ENCODE measurements at regions not wholly inside any gene's neighbourhood (a gene's known extent, or its start where the extent isn't known, plus 50 kb on each side); places are given as distances from the start of the nearest gene placed in this dataset.

- TF ChIP-seq ZNF148 (tag by site-specific recombination; IDR thresholded peaks at IDR 0.05; ENCODE audit: borderline replicate concordance) (no peak), ZNF610 (tag by site-specific recombination; IDR thresholded peaks at IDR 0.05; ENCODE audit: borderline replicate concordance) (no peak), ZIC2 (tag by site-specific recombination; IDR thresholded peaks at IDR 0.05) (no peak), ZNF24 (tag by site-specific recombination; IDR thresholded peaks at IDR 0.05) (no peak; the same call in none of the 2 replicates), ZFP41 (tag by site-specific recombination; IDR thresholded peaks at IDR 0.05; ENCODE audit: borderline replicate concordance) (no peak), ZNF704 (tag by site-specific recombination; IDR thresholded peaks at IDR 0.05) (0 out of 2 replicates have a peak, but pooled peaks have one; percentile 32), RBAK (tag by site-specific recombination; IDR thresholded peaks at IDR 0.05) (peak; percentile 57; the same call in 1 of the 2 replicates), SP2 (tag by site-specific recombination; IDR thresholded peaks at IDR 0.05) (no peak), ZNF26 (tag by site-specific recombination; IDR thresholded peaks at IDR 0.05) (no peak)
Measured at GRCh38 chr7:69412331-69413146, 185.7 kb upstream of the AUTS2 start (continued).

- CTCF ChIA-PET: no interaction called here
- Histone ChIP-seq H3K27ac (ENCODE audit: extremely low read depth, low read depth, low read length) (no peak overlapping the region), H3K4me3 (ENCODE audit: low read depth, low read length) (no peak overlapping the region), H3K9me3 (ENCODE audit: control insufficient read depth, insufficient read depth, low read depth, low read length) (no peaks in the 10 kb centered on the region), H3K36me3 (ENCODE audit: control insufficient read depth in 2 of 2, insufficient read depth in 1 of 2, low read length in 2 of 2) (no peaks in the 10 kb centered on the region), H3K4me1 (ENCODE audit: control insufficient read depth, insufficient read depth, low read length) (no peaks in the 10 kb centered on the region)
- POLR2A ChIA-PET: no interaction called here
- TF ChIP-seq ZNF146 (tag by site-specific recombination; IDR thresholded peaks at IDR 0.05): peak; percentile 89
- 0 out of 2 replicates have a peak, but pooled peaks have one; percentile 47 for TF ChIP-seq ZNF580 (tag by site-specific recombination; IDR thresholded peaks at IDR 0.05)
- no peak for TF ChIP-seq ZNF548 (tag by site-specific recombination; IDR thresholded peaks at IDR 0.05)
Measured at GRCh38 chr7:69414555-69414954, 183.7 kb upstream of the AUTS2 start.

- H3K27ac ChIP-seq (ENCODE audit: extremely low read depth, low read depth, low read length): no peak overlapping the region
- ChIA-PET CTCF (no interaction called here), POLR2A (no interaction called here)
- H3K36me3 ChIP-seq (ENCODE audit: control insufficient read depth in 2 of 2, insufficient read depth in 1 of 2, low read length in 2 of 2): no peaks in the 10 kb centered on the region
- H3K4me3 ChIP-seq (ENCODE audit: low read depth, low read length): no peak overlapping the region
- no peaks in the 10 kb centered on the region for H3K4me1 ChIP-seq (ENCODE audit: control insufficient read depth, insufficient read depth, low read length)
- peak; percentile 59; the same call in 1 of the 2 replicates for TF ChIP-seq GLIS1 (tag by site-specific recombination; IDR thresholded peaks at IDR 0.05)
- TF ChIP-seq ZNF626 (tag by site-specific recombination; IDR thresholded peaks at IDR 0.05): no peak
- H3K9me3 ChIP-seq (ENCODE audit: control insufficient read depth, insufficient read depth, low read depth, low read length): no peaks in the 10 kb centered on the region
Measured at GRCh38 chr7:69418869-69419670, 179.2 kb upstream of the AUTS2 start.

Data from HEK293 (cell line).